A673 (cell line): ENCODE measurements at regions not wholly inside any gene's neighbourhood (a gene's known extent, or its start where the extent isn't known, plus 50 kb on each side); places are given as distances from the start of the nearest gene placed in this dataset.

Experiments
- BruUV-seq: library from RNA; stranded (reverse); fragments of 400-500 nt; replicated peaks from 2 replicates; lab custom pipeline; 2021; lab: Mats Ljungman, UMichigan
- CTCF ChIA-PET: fragments of 300-600 bp; sonication (Branson Sonifier 250); formaldehyde crosslinking; loops from one replicate; lab custom pipeline; 2022; ENCODE audit warnings: antibody characterized with exemption; lab: Charles Lee
- POLR2A ChIA-PET: fragments of 300-600 bp; sonication (Branson Sonifier 250); formaldehyde crosslinking; loops from one replicate; lab custom pipeline; 2022; ENCODE audit warnings: antibody characterized with exemption; ENCODE audit not compliant: low non-redundant PET; lab: Charles Lee
- DNase-seq: peaks from one replicate; pipeline ENCODE4 v3.0.0-alpha.2; 2015; ENCODE audit warnings: low spot score
- H3K27ac ChIP-seq: fragments of 200-600 bp; sonication (generic); 2 replicates; pipeline ENCODE4 v1.5.1; 2016; ENCODE audit warnings: mixed run types, low read depth, mild to moderate bottlenecking, mixed read lengths, antibody characterized with exemption, low read length; ENCODE audit not compliant: poor library complexity, severe bottlenecking
- H3K27me3 ChIP-seq: fragments of 200-600 bp; sonication (generic); replicated peaks from 2 replicates; pipeline ENCODE4 v1.6.1; 2017; ENCODE audit warnings: mixed run types, low read depth, mild to moderate bottlenecking, mixed read lengths, antibody characterized with exemption, low read length; ENCODE audit not compliant: insufficient read depth, poor library complexity
- H3K36me3 ChIP-seq: fragments of 200-600 bp; sonication (generic); 2 replicates; pipeline ENCODE4 v1.6.1; 2016; ENCODE audit warnings: mixed run types, mild to moderate bottlenecking, mixed read lengths, antibody characterized with exemption, low read length; ENCODE audit not compliant: insufficient read depth, poor library complexity, severe bottlenecking
- H3K4me1 ChIP-seq: fragments of 200-600 bp; sonication (generic); 2 replicates; pipeline ENCODE4 v1.6.1; 2017; ENCODE audit warnings: mixed run types, mild to moderate bottlenecking, mixed read lengths, antibody characterized with exemption, low read length; ENCODE audit not compliant: insufficient read depth, poor library complexity, severe bottlenecking
- H3K4me3 ChIP-seq: fragments of 200-600 bp; sonication (generic); 2 replicates; pipeline ENCODE4 v1.5.1; 2016; ENCODE audit warnings: low read depth, mixed run types, mild to moderate bottlenecking, mixed read lengths, low read length; ENCODE audit not compliant: poor library complexity, severe bottlenecking
- H3K9me3 ChIP-seq: fragments of 200-600 bp; sonication (generic); 2 replicates; pipeline ENCODE4 v1.6.1; 2016; ENCODE audit warnings: mixed run types, low read depth, mild to moderate bottlenecking, mixed read lengths, antibody characterized with exemption, low read length; ENCODE audit not compliant: poor library complexity, severe bottlenecking
- EZH2 ChIP-seq: fragments of 200-600 bp; sonication (generic); IDR thresholded peaks from 2 replicates; pipeline ENCODE4 v1.6.1; 2017; ENCODE audit warnings: borderline replicate concordance, low read depth, mild to moderate bottlenecking, mixed read lengths, antibody characterized with exemption, low read length; ENCODE audit not compliant: poor library complexity, severe bottlenecking
- intact Hi-C: fragments of 100-400 bp; cut with micrococcal nuclease; formaldehyde crosslinking; loops from one replicate; pipeline ENCODE4 v1.10.0; 2022; ENCODE audit not compliant: unreplicated experiment
- TF ChIP-seq, protein P1 (sequence below): fragments of 300-800, 200-600 bp; sonication (generic); conservative IDR thresholded peaks from 2 replicates; pipeline ENCODE4 v1.5.1; 2017; ENCODE audit warnings: low read depth, mild to moderate bottlenecking, antibody characterized with exemption, low read length, moderate library complexity, mixed read lengths

DNA sequence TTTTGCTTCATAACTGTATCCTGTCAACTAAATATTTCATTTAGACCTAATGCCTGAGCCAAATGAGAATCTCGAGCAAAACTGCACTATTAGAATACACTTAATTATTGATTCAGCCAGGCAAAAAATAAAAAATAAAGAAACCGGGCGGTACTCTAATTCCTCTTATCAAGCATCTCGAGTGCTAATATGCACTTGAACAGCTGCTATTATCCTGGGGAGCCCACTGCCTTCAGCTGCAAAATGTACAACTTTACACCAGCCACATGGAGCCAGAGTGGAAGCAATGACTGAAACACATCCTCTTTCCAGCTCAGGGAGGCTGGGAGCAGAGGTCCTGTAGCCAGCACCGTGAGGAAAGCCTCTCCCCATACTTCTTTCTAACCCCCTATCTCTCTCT is 390.0 kb upstream of the CADM1 start:
- Histone ChIP-seq H3K4me1 (no peaks in the 10 kb centered on the region), H3K4me3 (no peak overlapping the region), H3K9me3 (no peaks in the 10 kb centered on the region), H3K27ac (no peak overlapping the region), H3K27me3 (no peaks in the 10 kb centered on the region), H3K36me3 (no peaks in the 10 kb centered on the region)
- intact Hi-C loops: no loop called here
- ChIA-PET POLR2A (no interaction called here), CTCF (no interaction called here)
- no peak for DNase-seq
- no TSS peak for BruUV-seq
- TF ChIP-seq, protein P1, sequence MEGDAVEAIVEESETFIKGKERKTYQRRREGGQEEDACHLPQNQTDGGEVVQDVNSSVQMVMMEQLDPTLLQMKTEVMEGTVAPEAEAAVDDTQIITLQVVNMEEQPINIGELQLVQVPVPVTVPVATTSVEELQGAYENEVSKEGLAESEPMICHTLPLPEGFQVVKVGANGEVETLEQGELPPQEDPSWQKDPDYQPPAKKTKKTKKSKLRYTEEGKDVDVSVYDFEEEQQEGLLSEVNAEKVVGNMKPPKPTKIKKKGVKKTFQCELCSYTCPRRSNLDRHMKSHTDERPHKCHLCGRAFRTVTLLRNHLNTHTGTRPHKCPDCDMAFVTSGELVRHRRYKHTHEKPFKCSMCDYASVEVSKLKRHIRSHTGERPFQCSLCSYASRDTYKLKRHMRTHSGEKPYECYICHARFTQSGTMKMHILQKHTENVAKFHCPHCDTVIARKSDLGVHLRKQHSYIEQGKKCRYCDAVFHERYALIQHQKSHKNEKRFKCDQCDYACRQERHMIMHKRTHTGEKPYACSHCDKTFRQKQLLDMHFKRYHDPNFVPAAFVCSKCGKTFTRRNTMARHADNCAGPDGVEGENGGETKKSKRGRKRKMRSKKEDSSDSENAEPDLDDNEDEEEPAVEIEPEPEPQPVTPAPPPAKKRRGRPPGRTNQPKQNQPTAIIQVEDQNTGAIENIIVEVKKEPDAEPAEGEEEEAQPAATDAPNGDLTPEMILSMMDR: no peak
- no peak for TF ChIP-seq EZH2

DNA sequence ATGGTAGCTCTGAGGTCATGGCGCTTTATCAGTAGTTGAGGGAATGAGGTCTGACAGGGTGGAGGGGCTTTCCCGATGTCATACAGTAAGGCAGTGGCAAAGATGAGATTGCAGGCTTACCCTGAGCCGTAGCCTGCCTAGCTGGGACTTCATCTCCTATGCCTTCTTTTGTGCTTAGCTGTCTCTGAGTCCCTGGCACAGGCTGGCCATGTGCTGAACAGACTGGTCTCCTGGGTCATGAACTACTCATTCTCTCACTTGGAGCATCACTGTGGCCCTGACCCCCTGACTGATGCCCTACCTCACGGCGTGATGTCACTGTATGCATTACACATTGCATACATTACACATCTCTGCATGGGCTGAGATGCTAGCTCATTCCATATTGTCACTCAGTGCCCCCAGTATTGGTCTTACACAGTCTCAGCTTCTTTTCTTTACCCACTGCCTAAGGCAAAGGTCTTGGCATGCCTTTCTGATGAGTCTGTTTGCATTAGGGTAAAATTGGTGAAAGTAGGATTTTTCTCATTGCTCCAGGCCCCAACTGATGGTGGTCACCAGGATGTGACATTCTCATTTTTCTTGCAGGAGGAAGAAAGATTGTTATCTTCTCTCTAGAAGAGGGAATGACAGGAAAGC is 389.4 kb upstream of the CADM1 start:
- Histone ChIP-seq H3K9me3 (no peaks in the 10 kb centered on the region), H3K27me3 (no peaks in the 10 kb centered on the region), H3K36me3 (no peaks in the 10 kb centered on the region), H3K27ac (no peak overlapping the region), H3K4me1 (no peaks in the 10 kb centered on the region), H3K4me3 (no peak overlapping the region)
- BruUV-seq: no TSS peak
- intact Hi-C loops: no loop called here
- POLR2A ChIA-PET: no interaction called here
- no peak for TF ChIP-seq EZH2
- TF ChIP-seq, protein P1: no peak
- no peak for DNase-seq
- CTCF ChIA-PET: no interaction called here

DNA sequence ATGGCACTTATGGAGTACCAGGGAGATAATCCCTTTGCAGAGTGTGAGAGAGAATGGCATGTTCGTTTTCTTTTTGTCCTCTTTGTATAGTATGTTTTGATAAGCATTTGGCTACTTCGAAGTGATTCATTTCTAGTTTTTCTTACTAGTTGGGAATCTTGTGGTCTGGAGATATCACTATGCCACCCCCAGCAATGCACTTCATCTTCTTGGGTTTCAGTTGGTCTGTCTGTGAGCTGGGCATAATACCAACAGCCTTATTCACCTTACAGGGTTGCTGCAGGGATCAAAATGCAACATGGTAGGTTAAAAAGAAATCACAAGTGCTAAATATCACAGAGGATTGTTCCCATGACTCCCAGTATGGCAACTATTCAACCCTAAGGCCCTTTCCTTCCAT is 387.8 kb upstream of the CADM1 start:
- BruUV-seq: no TSS peak
- H3K4me1 ChIP-seq: no peaks in the 10 kb centered on the region
- TF ChIP-seq EZH2: no peak
- TF ChIP-seq, protein P1: no peak
- H3K9me3 ChIP-seq: no peaks in the 10 kb centered on the region
- no peak overlapping the region for H3K4me3 ChIP-seq
- H3K27ac ChIP-seq: no peak overlapping the region
- no peaks in the 10 kb centered on the region for H3K36me3 ChIP-seq
- no peaks in the 10 kb centered on the region for H3K27me3 ChIP-seq
- ChIA-PET POLR2A (no interaction called here), CTCF (no interaction called here)
- intact Hi-C loops: no loop called here
- no peak for DNase-seq
